ENCODE measurements at regions not wholly inside any gene's neighbourhood (a gene's known extent, or its start where the extent isn't known, plus 50 kb on each side); places are given as distances from the start of the nearest gene placed in this dataset.
"Not testable (repeated sequence)": the region's sequence is repeated elsewhere in the genome, so short reads cannot be mapped to it uniquely, and the experiment has no call there.

- not testable (repeated sequence) for DNase-seq (ENCODE audit: extremely low read depth, low read depth)
Measured at GRCh38 chr5:102154791-102155605, 141.1 kb downstream of the SLCO4C1 start.

GRCh38 chr5:102154291-102154690, 141.8 kb downstream of the SLCO4C1 start:
- no peak for DNase-seq (ENCODE audit: extremely low read depth, low read depth)

- DNase-seq (ENCODE audit: extremely low read depth, low read depth): peak; percentile 58
Measured at GRCh38 chr5:102153003-102153759, 142.9 kb downstream of the SLCO4C1 start.

GRCh38 chr5:102139029-102139428, 157.1 kb downstream of the SLCO4C1 start:
- DNase-seq (ENCODE audit: extremely low read depth, low read depth): no peak

- no peak for DNase-seq (ENCODE audit: extremely low read depth, low read depth)
Measured at GRCh38 chr5:102138243-102138653, 157.8 kb downstream of the SLCO4C1 start.

- DNase-seq (ENCODE audit: extremely low read depth, low read depth): no peak
Measured at GRCh38 chr5:102130890-102131289, 165.2 kb downstream of the SLCO4C1 start.

GRCh38 chr5:102130386-102130785, 165.7 kb downstream of the SLCO4C1 start:
- DNase-seq (ENCODE audit: extremely low read depth, low read depth): no peak

- no peak for DNase-seq (ENCODE audit: extremely low read depth, low read depth)
Measured at GRCh38 chr5:102119252-102119651, 176.8 kb downstream of the SLCO4C1 start.

GRCh38 chr5:102115736-102116135, 180.3 kb downstream of the SLCO4C1 start:
- DNase-seq (ENCODE audit: extremely low read depth, low read depth): no peak

- no peak for DNase-seq (ENCODE audit: extremely low read depth, low read depth)
Measured at GRCh38 chr5:102114525-102115069, 181.5 kb downstream of the SLCO4C1 start.

- DNase-seq (ENCODE audit: extremely low read depth, low read depth): no peak
Measured at GRCh38 chr5:102107865-102108264, 188.2 kb downstream of the SLCO4C1 start.

- DNase-seq (ENCODE audit: extremely low read depth, low read depth): no peak
Measured at GRCh38 chr5:102106599-102106998, 189.5 kb downstream of the SLCO4C1 start.

GRCh38 chr5:102099766-102100331, 196.2 kb downstream of the SLCO4C1 start:
- DNase-seq (ENCODE audit: extremely low read depth, low read depth): no peak

- not testable (repeated sequence) for DNase-seq (ENCODE audit: extremely low read depth, low read depth)
Measured at GRCh38 chr5:102099083-102099482, 197.0 kb downstream of the SLCO4C1 start.

- DNase-seq (ENCODE audit: extremely low read depth, low read depth): not testable (repeated sequence)
Measured at GRCh38 chr5:102098606-102099005, 197.5 kb downstream of the SLCO4C1 start.

GRCh38 chr5:102090770-102091169, 205.3 kb downstream of the SLCO4C1 start:
- DNase-seq (ENCODE audit: extremely low read depth, low read depth): peak; percentile 44

- DNase-seq (ENCODE audit: extremely low read depth, low read depth): no peak
Measured at GRCh38 chr5:102089883-102090282, 206.2 kb downstream of the SLCO4C1 start.

- no peak for DNase-seq (ENCODE audit: extremely low read depth, low read depth)
Measured at GRCh38 chr5:102087906-102088305, 208.2 kb downstream of the SLCO4C1 start.

- DNase-seq (ENCODE audit: extremely low read depth, low read depth): no peak
Measured at GRCh38 chr5:102080288-102080687, 215.8 kb downstream of the SLCO4C1 start.

GRCh38 chr5:102077920-102078319, 218.2 kb downstream of the SLCO4C1 start:
- no peak for DNase-seq (ENCODE audit: extremely low read depth, low read depth)

GRCh38 chr5:102069974-102070373, 226.1 kb downstream of the SLCO4C1 start:
- DNase-seq (ENCODE audit: extremely low read depth, low read depth): no peak
